HG02759 (cell line): ENCODE measurements at regions not wholly inside any gene's neighbourhood (a gene's known extent, or its start where the extent isn't known, plus 50 kb on each side); places are given as distances from the start of the nearest gene placed in this dataset.

Experiments used
- ATAC-seq: cut with Tn5 transposase; IDR thresholded peaks from one replicate; pipeline ENCODE4 v1.9.1; 2021; ENCODE audit warnings: mild to moderate bottlenecking, moderate library complexity; ENCODE audit not compliant: unreplicated experiment

GRCh38 chr13:50071379-50071778 is 56.1 kb downstream of the KCNRG start:
- ATAC-seq: no peak

- ATAC-seq: no peak
Measured at GRCh38 chr13:50072676-50073075, 57.4 kb downstream of the KCNRG start.

GRCh38 chr13:50073340-50073739 is 58.1 kb downstream of the KCNRG start:
- no peak for ATAC-seq

- no peak for ATAC-seq
Measured at GRCh38 chr13:50074843-50075242, 59.6 kb downstream of the KCNRG start.

GRCh38 chr13:50075619-50076097 is 60.4 kb downstream of the KCNRG start:
- no peak for ATAC-seq

GRCh38 chr13:50077431-50077830 is 62.2 kb downstream of the KCNRG start:
- no peak for ATAC-seq

- ATAC-seq: no peak
Measured at GRCh38 chr13:50078231-50078894, 63.1 kb downstream of the KCNRG start.

- ATAC-seq: no peak
Measured at GRCh38 chr13:50078895-50079654, 63.8 kb downstream of the KCNRG start.

GRCh38 chr13:50079655-50080202 is 64.5 kb downstream of the KCNRG start:
- ATAC-seq: no peak

- ATAC-seq: no peak
Measured at GRCh38 chr13:50080203-50080910, 65.1 kb downstream of the KCNRG start.

- peak; percentile 7 for ATAC-seq
Measured at GRCh38 chr13:50080911-50081678, 65.9 kb downstream of the KCNRG start.

GRCh38 chr13:50081679-50082425 is 66.6 kb downstream of the KCNRG start:
- ATAC-seq: peak; percentile 69

GRCh38 chr13:50082426-50083281 is 67.4 kb downstream of the KCNRG start:
- ATAC-seq: peak; percentile 64

- no peak for ATAC-seq
Measured at GRCh38 chr13:50085063-50085462, 69.8 kb downstream of the KCNRG start.

GRCh38 chr13:50089633-50090032 is 74.4 kb downstream of the KCNRG start:
- ATAC-seq: no peak

- ATAC-seq: no peak
Measured at GRCh38 chr13:50090211-50090610, 75.0 kb downstream of the KCNRG start.

- no peak for ATAC-seq
Measured at GRCh38 chr13:50094615-50095293, 79.5 kb downstream of the KCNRG start.

- ATAC-seq: no peak
Measured at GRCh38 chr13:50098693-50099092, 83.4 kb downstream of the KCNRG start.
